GM06990 (cell line): ENCODE measurements at regions not wholly inside any gene's neighbourhood (a gene's known extent, or its start where the extent isn't known, plus 50 kb on each side); places are given as distances from the start of the nearest gene placed in this dataset.

Experiments
- DNase-seq: peaks from one replicate; pipeline ENCODE4 v3.0.0-alpha.2; 2011; ENCODE audit not compliant: insufficient read length; ENCODE audit errors: extremely low read depth
- H3K27me3 ChIP-seq: replicated peaks from 2 replicates; pipeline ENCODE4 v1.6.0; 2011; ENCODE audit warnings: low read length; ENCODE audit not compliant: control insufficient read depth, insufficient read depth
- H3K36me3 ChIP-seq: 2 replicates; pipeline ENCODE4 v1.5.1; 2011; ENCODE audit warnings: low read length; ENCODE audit not compliant: control insufficient read depth, insufficient read depth
- H3K4me3 ChIP-seq: replicated peaks from 2 replicates; pipeline ENCODE4 v1.5.1; 2011; ENCODE audit warnings: low read depth, mild to moderate bottlenecking, control low read depth, low read length
- CTCF ChIP-seq: IDR thresholded peaks from 2 replicates; pipeline ENCODE4 v1.5.1; 2011; ENCODE audit warnings: low read length, control low read depth, mild to moderate bottlenecking, inconsistent platforms; ENCODE audit not compliant: insufficient read depth, poor library complexity, severe bottlenecking

- no peak for DNase-seq
- no peak for TF ChIP-seq CTCF
- H3K27me3 ChIP-seq = no peaks in the 10 kb centered on the region
- H3K36me3 ChIP-seq = no peaks in the 10 kb centered on the region
- H3K4me3 ChIP-seq = no peak overlapping the region
Observed at GRCh38 chr12:75888874-75889613, 142.5 kb downstream of the PHLDA1 start.

GRCh38 chr12:75888399-75888798 lies 143.2 kb downstream of the PHLDA1 start:
- no peaks in the 10 kb centered on the region for H3K27me3 ChIP-seq
- TF ChIP-seq CTCF = no peak
- H3K36me3 ChIP-seq = no peaks in the 10 kb centered on the region
- no peak overlapping the region for H3K4me3 ChIP-seq
- no peak for DNase-seq

GRCh38 chr12:75887979-75888378 lies 143.6 kb downstream of the PHLDA1 start:
- H3K36me3 ChIP-seq = no peaks in the 10 kb centered on the region
- no peaks in the 10 kb centered on the region for H3K27me3 ChIP-seq
- H3K4me3 ChIP-seq = no peak overlapping the region
- DNase-seq = no peak
- TF ChIP-seq CTCF = no peak

GRCh38 chr12:75884465-75884985 lies 147.1 kb downstream of the PHLDA1 start:
- DNase-seq = no peak

GRCh38 chr12:75883241-75883640 lies 148.3 kb downstream of the PHLDA1 start:
- H3K27me3 ChIP-seq = no peaks in the 10 kb centered on the region
- TF ChIP-seq CTCF = no peak
- no peak for DNase-seq
- no peaks in the 10 kb centered on the region for H3K36me3 ChIP-seq
- no peak overlapping the region for H3K4me3 ChIP-seq

More at GRCh38 chr12:75884465-75884985, 147.1 kb downstream of the PHLDA1 start:
- TF ChIP-seq CTCF = no peak
- H3K36me3 ChIP-seq = no peaks in the 10 kb centered on the region
- H3K27me3 ChIP-seq = no peaks in the 10 kb centered on the region
- no peak overlapping the region for H3K4me3 ChIP-seq
